ENCODE measurements at regions not wholly inside any gene's neighbourhood (a gene's known extent, or its start where the extent isn't known, plus 50 kb on each side); places are given as distances from the start of the nearest gene placed in this dataset.

DNA sequence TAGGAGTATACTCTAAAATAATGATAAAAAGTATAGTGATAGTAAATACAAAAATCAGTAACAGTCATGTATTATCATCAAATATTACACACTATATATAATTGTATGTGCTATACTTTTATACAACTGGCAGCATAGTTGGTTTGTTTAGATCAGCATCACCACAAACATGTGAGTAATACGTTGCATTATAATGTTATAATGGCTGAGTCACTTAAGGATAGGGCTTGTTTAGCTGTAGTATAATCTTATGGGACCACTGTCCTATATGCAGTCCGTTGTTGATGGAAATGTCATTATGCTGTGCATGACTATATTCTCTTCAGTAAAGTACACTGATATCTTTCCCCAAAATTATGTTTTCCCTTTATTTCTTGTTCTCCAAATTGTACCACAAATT lies 92.8 kb downstream of the LYPLAL1 start:
- no peak for DNase-seq (ENCODE audit: extremely low read depth, low read depth)
- TF ChIP-seq, protein P1, sequence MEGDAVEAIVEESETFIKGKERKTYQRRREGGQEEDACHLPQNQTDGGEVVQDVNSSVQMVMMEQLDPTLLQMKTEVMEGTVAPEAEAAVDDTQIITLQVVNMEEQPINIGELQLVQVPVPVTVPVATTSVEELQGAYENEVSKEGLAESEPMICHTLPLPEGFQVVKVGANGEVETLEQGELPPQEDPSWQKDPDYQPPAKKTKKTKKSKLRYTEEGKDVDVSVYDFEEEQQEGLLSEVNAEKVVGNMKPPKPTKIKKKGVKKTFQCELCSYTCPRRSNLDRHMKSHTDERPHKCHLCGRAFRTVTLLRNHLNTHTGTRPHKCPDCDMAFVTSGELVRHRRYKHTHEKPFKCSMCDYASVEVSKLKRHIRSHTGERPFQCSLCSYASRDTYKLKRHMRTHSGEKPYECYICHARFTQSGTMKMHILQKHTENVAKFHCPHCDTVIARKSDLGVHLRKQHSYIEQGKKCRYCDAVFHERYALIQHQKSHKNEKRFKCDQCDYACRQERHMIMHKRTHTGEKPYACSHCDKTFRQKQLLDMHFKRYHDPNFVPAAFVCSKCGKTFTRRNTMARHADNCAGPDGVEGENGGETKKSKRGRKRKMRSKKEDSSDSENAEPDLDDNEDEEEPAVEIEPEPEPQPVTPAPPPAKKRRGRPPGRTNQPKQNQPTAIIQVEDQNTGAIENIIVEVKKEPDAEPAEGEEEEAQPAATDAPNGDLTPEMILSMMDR (IDR thresholded peaks at IDR 0.05; ENCODE audit: low read depth, low read length, missing control alignments) = no peak
- H3K4me3 ChIP-seq (replicated peaks; ENCODE audit: low read depth, low read length) = no peak overlapping the region

DNA sequence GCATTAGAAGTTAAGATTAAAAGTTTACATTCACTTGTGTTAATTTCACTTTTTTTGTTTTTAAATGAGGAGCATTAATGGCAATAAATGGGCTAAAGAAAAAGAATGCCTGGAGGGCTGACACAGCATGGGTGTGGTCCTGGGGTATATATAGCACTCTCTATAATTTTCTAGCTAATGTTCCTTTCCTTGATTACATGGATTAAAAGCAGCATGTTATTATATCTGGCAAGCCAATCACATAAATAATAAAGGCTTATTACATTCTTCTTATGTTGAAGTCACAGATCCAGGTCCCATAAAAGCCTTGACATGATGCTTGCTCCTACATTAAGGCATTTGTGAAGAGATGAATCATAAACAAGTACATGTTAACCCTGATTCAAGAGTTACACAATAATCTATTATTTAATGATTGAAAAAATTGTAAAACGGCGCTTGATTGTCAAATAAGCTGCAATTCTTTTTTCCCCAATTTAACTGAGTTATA lies 91.4 kb downstream of the LYPLAL1 start:
- TF ChIP-seq, protein P1 (IDR thresholded peaks at IDR 0.05; ENCODE audit: low read depth, low read length, missing control alignments) = no peak
- H3K4me3 ChIP-seq (replicated peaks; ENCODE audit: low read depth, low read length) = no peak overlapping the region
- DNase-seq (ENCODE audit: extremely low read depth, low read depth) = no peak

DNA sequence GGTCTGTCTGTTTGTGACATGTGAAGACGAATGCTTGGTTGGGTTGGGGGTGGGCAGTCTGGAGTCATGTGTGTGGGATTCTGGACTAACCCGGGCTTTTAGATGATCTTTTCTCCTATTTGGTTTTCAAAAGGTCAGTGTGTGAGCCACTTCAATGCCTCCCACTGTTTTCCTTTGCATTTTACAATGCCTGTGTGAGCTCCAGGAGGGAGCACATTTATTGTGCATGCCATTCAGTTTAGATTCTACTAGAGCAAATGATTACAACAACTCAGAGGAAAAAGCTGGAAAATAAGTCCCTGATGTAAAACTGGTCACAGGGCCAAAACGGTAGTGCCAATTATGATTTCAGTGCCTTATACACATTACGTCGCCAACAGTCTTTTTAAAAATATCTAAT lies 90.9 kb downstream of the LYPLAL1 start:
- no peak overlapping the region for H3K4me3 ChIP-seq (replicated peaks; ENCODE audit: low read depth, low read length)
- DNase-seq (ENCODE audit: extremely low read depth, low read depth) = no peak
- TF ChIP-seq, protein P1 (IDR thresholded peaks at IDR 0.05; ENCODE audit: low read depth, low read length, missing control alignments) = no peak
